SK-N-MC (cell line): ENCODE measurements at regions not wholly inside any gene's neighbourhood (a gene's known extent, or its start where the extent isn't known, plus 50 kb on each side); places are given as distances from the start of the nearest gene placed in this dataset.

Source experiments
- EZH2 ChIP-seq: fragments of 200-600 bp; sonication (generic); IDR thresholded peaks from one replicate; pipeline ENCODE4 v1.6.1; 2017; ENCODE audit warnings: antibody characterized with exemption
- FOXP2 ChIP-seq: optimal IDR thresholded peaks from 2 replicates; pipeline ENCODE3; 2011; ENCODE audit warnings: mild to moderate bottlenecking, moderate library complexity; ENCODE audit not compliant: insufficient read depth; ENCODE audit errors: extremely low read length, control extremely low read depth
- POLR2AphosphoS5 ChIP-seq: IDR thresholded peaks from 2 replicates; pipeline ENCODE4 v1.6.1; 2012; ENCODE audit warnings: mild to moderate bottlenecking, low read depth, low read length, borderline replicate concordance

- TF ChIP-seq POLR2AphosphoS5 (no peak), EZH2 (no peak), FOXP2 (no peak)
These were observed 125.5 kb upstream of the NCAM1 start for GRCh38 chr11:112835591-112836255.
